ENCODE measurements at regions not wholly inside any gene's neighbourhood (a gene's known extent, or its start where the extent isn't known, plus 50 kb on each side); places are given as distances from the start of the nearest gene placed in this dataset.

DNA sequence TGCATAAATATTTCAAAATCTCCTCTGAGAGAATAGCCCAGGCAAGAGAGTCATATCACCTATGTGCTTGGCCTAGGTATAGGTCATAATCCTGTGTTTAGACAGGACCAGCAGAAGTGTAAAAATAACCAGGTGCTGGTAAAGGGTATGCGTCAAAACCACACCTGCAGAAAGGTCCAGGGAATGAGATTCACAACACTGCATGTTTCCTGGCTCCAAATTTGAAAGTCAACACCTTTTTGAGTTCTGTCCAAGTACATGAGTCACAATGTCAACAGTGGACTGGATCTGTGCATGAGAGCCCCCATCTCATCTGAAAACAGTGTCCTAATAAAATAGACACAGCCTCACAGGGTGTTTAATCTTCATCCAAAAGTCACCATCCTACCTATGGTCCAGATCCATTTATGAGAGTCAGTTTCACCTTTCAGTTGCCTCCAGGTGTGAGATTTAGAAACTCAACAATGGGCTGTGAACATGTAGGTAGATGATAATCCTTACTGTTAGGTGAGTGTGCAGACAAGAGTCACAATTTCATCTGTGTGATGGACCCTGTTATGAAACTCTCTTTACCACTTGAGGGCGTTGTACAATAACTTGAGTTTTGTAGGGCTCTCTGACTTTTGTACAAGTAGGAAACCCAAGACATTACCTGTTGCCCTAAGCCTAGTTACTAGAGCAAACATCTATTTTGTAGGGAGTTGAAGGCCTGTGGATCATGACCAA lies 2100.7 kb downstream of the TP53TG3F start:
- no peak for DNase-seq (ENCODE audit: low read depth)
- H3K4me3 ChIP-seq (ENCODE audit: low read length): no peak overlapping the region
- TF ChIP-seq, protein P1, sequence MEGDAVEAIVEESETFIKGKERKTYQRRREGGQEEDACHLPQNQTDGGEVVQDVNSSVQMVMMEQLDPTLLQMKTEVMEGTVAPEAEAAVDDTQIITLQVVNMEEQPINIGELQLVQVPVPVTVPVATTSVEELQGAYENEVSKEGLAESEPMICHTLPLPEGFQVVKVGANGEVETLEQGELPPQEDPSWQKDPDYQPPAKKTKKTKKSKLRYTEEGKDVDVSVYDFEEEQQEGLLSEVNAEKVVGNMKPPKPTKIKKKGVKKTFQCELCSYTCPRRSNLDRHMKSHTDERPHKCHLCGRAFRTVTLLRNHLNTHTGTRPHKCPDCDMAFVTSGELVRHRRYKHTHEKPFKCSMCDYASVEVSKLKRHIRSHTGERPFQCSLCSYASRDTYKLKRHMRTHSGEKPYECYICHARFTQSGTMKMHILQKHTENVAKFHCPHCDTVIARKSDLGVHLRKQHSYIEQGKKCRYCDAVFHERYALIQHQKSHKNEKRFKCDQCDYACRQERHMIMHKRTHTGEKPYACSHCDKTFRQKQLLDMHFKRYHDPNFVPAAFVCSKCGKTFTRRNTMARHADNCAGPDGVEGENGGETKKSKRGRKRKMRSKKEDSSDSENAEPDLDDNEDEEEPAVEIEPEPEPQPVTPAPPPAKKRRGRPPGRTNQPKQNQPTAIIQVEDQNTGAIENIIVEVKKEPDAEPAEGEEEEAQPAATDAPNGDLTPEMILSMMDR (IDR thresholded peaks at IDR 0.05; ENCODE audit: insufficient read depth, low read depth, low read length, missing control alignments): no peak

DNA sequence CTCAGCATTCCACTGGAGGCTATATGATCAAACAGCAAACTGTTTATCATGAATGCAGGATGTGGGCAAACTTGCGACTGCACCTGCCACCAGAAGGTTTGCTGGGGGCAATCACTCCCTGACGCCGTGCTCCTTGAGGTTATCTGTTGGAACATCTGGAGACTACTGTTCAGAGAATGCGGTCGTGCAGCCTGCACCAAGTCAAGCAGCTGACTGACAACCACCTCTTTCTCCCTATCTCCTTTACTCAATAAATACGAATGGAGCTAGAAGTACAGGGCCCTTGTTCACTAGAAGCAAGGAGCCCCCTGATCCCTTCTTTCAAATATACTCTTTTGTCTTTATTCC lies 2101.2 kb downstream of the TP53TG3F start:
- no peak overlapping the region for H3K4me3 ChIP-seq (ENCODE audit: low read length)
- TF ChIP-seq, protein P1 (IDR thresholded peaks at IDR 0.05; ENCODE audit: insufficient read depth, low read depth, low read length, missing control alignments): no peak
- no peak for DNase-seq (ENCODE audit: low read depth)

DNA sequence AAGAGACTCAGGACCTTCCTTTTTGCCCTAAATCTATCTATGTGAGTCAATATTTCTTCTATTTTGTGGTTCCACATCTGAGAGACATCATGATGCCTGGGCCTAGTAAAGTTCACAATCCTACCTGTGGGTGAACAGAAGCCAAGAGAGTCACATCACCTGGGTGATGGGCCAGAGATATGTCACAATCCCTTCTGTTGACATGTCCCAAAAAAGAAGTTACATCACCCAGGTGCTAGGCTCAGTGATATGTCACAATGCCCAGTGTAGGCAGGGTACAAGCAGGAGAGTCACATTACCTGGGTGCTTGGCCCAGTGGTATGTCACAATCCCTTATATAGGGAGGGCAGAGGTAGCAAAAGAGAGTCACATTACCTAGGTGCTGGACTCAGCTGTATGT lies 2101.9 kb downstream of the TP53TG3F start:
- TF ChIP-seq, protein P1 (IDR thresholded peaks at IDR 0.05; ENCODE audit: insufficient read depth, low read depth, low read length, missing control alignments): no peak
- no peak for DNase-seq (ENCODE audit: low read depth)

DNA sequence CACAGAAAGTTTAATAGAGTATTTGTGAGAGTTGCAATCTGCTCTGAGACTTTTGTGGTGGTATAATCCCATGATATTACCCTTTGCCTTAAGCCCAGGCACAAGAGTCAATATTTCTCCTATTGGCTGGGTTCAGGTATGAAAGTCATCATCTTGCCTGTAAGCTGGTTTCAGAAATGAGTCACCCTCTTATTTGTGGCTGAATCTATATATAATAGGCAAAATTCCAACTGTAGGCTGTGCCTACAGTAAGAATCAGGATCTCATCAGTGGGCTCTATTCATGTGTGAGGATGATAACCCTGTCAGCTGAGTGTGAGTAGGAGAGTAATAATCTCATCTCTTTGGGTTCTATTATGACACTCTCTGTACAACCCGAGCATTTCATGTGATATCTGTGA lies 2103.1 kb downstream of the TP53TG3F start:
- no peak for DNase-seq (ENCODE audit: low read depth)
- no peak overlapping the region for H3K4me3 ChIP-seq (ENCODE audit: low read length)
- TF ChIP-seq, protein P1 (IDR thresholded peaks at IDR 0.05; ENCODE audit: insufficient read depth, low read depth, low read length, missing control alignments): no peak

More for the DNA sequence above, 2101.9 kb downstream of the TP53TG3F start:
- H3K4me3 ChIP-seq (ENCODE audit: low read length): no peak overlapping the region

DNA sequence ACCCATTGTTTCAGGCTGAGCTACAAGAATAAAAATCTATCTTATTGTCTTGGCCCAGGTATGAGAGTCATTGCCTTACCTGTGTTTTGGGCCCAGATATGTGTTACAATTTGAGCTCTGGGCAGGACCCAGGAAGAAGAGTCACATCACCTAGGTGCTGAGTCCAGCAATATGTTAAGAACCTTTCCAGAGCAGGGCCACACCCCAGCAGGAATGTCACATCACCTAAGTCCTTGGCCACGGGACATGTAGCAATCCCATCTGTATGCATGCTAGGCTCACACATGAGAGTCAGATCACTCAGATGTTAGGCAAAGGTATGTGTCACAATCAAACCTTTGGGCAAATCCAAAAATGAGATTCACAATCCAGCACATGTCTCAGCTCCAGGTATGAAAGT lies 2103.5 kb downstream of the TP53TG3F start:
- H3K4me3 ChIP-seq (ENCODE audit: low read length): no peak overlapping the region
- TF ChIP-seq, protein P1 (IDR thresholded peaks at IDR 0.05; ENCODE audit: insufficient read depth, low read depth, low read length, missing control alignments): no peak
- no peak for DNase-seq (ENCODE audit: low read depth)

DNA sequence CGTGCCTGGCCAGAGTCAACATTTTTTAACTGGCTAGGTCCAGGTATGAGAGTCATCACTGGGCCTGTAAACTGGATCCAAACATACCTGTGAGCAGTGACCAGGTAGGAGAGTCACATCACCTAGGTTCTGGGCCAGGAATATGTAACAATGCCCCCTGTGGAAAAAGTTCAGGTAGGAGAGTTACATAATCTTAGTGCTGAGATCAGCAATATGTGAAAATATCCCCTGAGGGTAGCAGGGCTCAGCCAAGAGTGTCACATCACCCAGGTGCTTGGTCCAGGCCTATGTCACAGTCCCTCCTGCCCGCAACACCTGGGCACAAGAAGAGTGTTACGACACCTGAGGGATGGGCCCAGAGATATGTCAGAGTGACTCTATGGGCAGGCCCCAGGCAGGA lies 2104.7 kb downstream of the TP53TG3F start:
- TF ChIP-seq, protein P1 (IDR thresholded peaks at IDR 0.05; ENCODE audit: insufficient read depth, low read depth, low read length, missing control alignments): no peak
- H3K4me3 ChIP-seq (ENCODE audit: low read length): no peak overlapping the region
- no peak for DNase-seq (ENCODE audit: low read depth)

DNA sequence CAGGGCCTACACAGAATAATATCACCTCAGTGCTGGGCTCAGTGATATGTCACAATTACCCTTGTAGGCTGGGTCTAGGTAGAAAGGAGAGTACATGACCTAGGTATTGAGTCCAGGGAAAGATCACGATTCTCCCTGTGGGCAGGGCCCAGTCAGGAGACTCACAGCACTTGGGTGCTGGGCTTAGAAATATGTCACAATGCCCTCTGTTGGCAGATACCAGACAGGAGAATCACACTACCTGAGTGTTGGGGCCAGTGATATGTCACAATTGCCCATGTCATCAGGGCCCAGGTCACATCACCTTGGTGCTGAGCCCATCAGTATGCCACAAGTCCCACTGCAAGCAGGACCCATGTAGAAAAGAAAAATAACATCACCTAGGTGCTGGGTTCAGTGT lies 2105.5 kb downstream of the TP53TG3F start:
- H3K4me3 ChIP-seq (ENCODE audit: low read length): no peak overlapping the region
- no peak for DNase-seq (ENCODE audit: low read depth)
- TF ChIP-seq, protein P1 (IDR thresholded peaks at IDR 0.05; ENCODE audit: insufficient read depth, low read depth, low read length, missing control alignments): no peak
